PC-9 (cell line): ENCODE measurements at regions not wholly inside any gene's neighbourhood (a gene's known extent, or its start where the extent isn't known, plus 50 kb on each side); places are given as distances from the start of the nearest gene placed in this dataset.

Source experiments
- EZH2 ChIP-seq: fragments of 200-600 bp; sonication (generic); IDR thresholded peaks from 2 replicates; pipeline ENCODE4 v1.8.0; 2017; ENCODE audit warnings: antibody characterized with exemption, low read depth
- TF ChIP-seq, protein P1 (sequence below): fragments of 200-600 bp; sonication (generic); conservative IDR thresholded peaks from 2 replicates; pipeline ENCODE4 v1.6.1; 2017; ENCODE audit warnings: mixed run types, antibody characterized with exemption, mild to moderate bottlenecking, moderate library complexity

DNA sequence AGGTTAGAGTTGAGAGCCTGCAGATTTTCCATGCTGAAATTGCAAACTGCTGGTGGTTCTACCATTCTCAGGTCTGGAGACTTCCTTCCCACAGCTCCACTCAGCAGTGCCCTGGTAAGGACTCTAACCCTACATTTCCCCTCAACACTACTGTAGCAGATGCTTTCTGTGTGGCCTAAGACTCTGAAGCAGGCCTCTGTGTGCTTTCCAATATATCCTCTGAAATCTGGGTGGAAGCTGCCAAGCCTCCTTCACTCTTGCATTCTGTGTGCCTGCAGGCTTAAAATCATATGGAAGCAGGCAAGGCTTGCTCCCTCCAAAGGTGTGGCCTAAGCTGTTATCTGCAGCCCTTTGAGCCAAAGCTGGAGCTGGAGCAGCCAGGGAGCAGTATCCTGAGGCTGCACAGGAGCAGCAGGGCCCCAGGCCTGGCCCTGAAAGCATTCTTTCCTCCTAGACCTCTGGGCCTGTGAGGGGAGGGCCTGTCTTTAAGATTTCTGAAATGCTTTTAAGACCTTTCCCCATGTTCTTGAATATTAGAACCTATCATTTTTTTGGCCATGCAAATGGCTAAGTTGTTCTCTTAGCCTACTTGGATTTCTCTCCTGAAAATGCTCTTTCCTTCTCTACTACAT, 134.1 kb upstream of the TSHZ3 start:
- TF ChIP-seq, protein P1, sequence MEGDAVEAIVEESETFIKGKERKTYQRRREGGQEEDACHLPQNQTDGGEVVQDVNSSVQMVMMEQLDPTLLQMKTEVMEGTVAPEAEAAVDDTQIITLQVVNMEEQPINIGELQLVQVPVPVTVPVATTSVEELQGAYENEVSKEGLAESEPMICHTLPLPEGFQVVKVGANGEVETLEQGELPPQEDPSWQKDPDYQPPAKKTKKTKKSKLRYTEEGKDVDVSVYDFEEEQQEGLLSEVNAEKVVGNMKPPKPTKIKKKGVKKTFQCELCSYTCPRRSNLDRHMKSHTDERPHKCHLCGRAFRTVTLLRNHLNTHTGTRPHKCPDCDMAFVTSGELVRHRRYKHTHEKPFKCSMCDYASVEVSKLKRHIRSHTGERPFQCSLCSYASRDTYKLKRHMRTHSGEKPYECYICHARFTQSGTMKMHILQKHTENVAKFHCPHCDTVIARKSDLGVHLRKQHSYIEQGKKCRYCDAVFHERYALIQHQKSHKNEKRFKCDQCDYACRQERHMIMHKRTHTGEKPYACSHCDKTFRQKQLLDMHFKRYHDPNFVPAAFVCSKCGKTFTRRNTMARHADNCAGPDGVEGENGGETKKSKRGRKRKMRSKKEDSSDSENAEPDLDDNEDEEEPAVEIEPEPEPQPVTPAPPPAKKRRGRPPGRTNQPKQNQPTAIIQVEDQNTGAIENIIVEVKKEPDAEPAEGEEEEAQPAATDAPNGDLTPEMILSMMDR = no peak
- no peak for TF ChIP-seq EZH2
